Stimulated activated CD4-positive, alpha-beta T cell treated with anti-CD3 and anti-CD28 coated beads, TNF-alpha, amount 100 ng/mL, for 48 hours (primary cell): ENCODE measurements at regions not wholly inside any gene's neighbourhood (a gene's known extent, or its start where the extent isn't known, plus 50 kb on each side); places are given as distances from the start of the nearest gene placed in this dataset.

Experiments
- DNase-seq, 3 donors: peaks; one replicate each; pipeline ENCODE4 v3.0.0-alpha.2; 2020; ENCODE audit warnings: low read depth in 3 of 3

GRCh38 chr7:153835103-153835502 lies 217.1 kb upstream of the DPP6 start:
- DNase-seq, result no peak

GRCh38 chr7:153835712-153836265 lies 216.4 kb upstream of the DPP6 start:
- DNase-seq, result no peak

- no peak for DNase-seq
Measured at GRCh38 chr7:153838591-153838990, 213.6 kb upstream of the DPP6 start.

GRCh38 chr7:153840861-153841260 lies 211.3 kb upstream of the DPP6 start:
- DNase-seq, result no peak

- no peak for DNase-seq
Measured at GRCh38 chr7:153847828-153848227, 204.4 kb upstream of the DPP6 start.

- DNase-seq, result no peak
Measured at GRCh38 chr7:153852261-153852660, 199.9 kb upstream of the DPP6 start.

GRCh38 chr7:153858355-153858754 lies 193.8 kb upstream of the DPP6 start:
- no peak for DNase-seq

- no peak for DNase-seq
Measured at GRCh38 chr7:153859239-153859638, 193.0 kb upstream of the DPP6 start.

GRCh38 chr7:153886506-153887441 lies 165.4 kb upstream of the DPP6 start:
- no peak for DNase-seq

- no peak for DNase-seq
Measured at GRCh38 chr7:153887749-153888569, 164.2 kb upstream of the DPP6 start.

- DNase-seq, result no peak
Measured at GRCh38 chr7:153891990-153892389, 160.2 kb upstream of the DPP6 start.

- no peak for DNase-seq
Measured at GRCh38 chr7:153902862-153903261, 149.3 kb upstream of the DPP6 start.

GRCh38 chr7:153912211-153912610 lies 140.0 kb upstream of the DPP6 start:
- DNase-seq, result no peak

GRCh38 chr7:153920126-153920525 lies 132.1 kb upstream of the DPP6 start:
- no peak for DNase-seq

- no peak for DNase-seq
Measured at GRCh38 chr7:153920897-153921296, 131.3 kb upstream of the DPP6 start.

- DNase-seq, result no peak
Measured at GRCh38 chr7:153921408-153921807, 130.8 kb upstream of the DPP6 start.

GRCh38 chr7:153930696-153931095 lies 121.5 kb upstream of the DPP6 start:
- DNase-seq, result no peak

GRCh38 chr7:153934048-153934447 lies 118.2 kb upstream of the DPP6 start:
- no peak for DNase-seq

- DNase-seq, result no peak
Measured at GRCh38 chr7:153934629-153935028, 117.6 kb upstream of the DPP6 start.

- DNase-seq, result no peak
Measured at GRCh38 chr7:153935095-153935494, 117.1 kb upstream of the DPP6 start.

- DNase-seq, result no peak
Measured at GRCh38 chr7:153938451-153938850, 113.7 kb upstream of the DPP6 start.

GRCh38 chr7:153939177-153939576 lies 113.0 kb upstream of the DPP6 start:
- no peak for DNase-seq
